NCI-H2171 treated with DMSO at 0.1 percent for 48 hours (cell line): ENCODE measurements at regions not wholly inside any gene's neighbourhood (a gene's known extent, or its start where the extent isn't known, plus 50 kb on each side); places are given as distances from the start of the nearest gene placed in this dataset.
A peak's percentile ranks its signal among the peaks of the same experiment; 100 is the strongest.
"Not testable (repeated sequence)": the region's sequence is repeated elsewhere in the genome, so short reads cannot be mapped to it uniquely, and the experiment has no call there.

Experiments used
- DNase-seq: peaks from one replicate; lab custom pipeline; 2025; lab: John Stamatoyannopoulos, UW

- peak; percentile 62 for DNase-seq
Observed at GRCh38 chr2:150212722-150213171, 274.7 kb downstream of the RND3 start.

GRCh38 chr2:150211164-150211631, 276.3 kb downstream of the RND3 start:
- no peak for DNase-seq

GRCh38 chr2:150209746-150210145, 277.7 kb downstream of the RND3 start:
- no peak for DNase-seq

GRCh38 chr2:150208689-150209088, 278.8 kb downstream of the RND3 start:
- no peak for DNase-seq

GRCh38 chr2:150207979-150208378, 279.5 kb downstream of the RND3 start:
- peak; percentile 73 for DNase-seq

GRCh38 chr2:150204451-150204850, 283.0 kb downstream of the RND3 start:
- no peak for DNase-seq

- DNase-seq: not testable (repeated sequence)
Observed at GRCh38 chr2:150194816-150195215, 292.7 kb downstream of the RND3 start.

- DNase-seq: no peak
Observed at GRCh38 chr2:150192701-150193100, 294.8 kb downstream of the RND3 start.

- DNase-seq: no peak
Observed at GRCh38 chr2:150191349-150191748, 296.1 kb downstream of the RND3 start.

- no peak for DNase-seq
Observed at GRCh38 chr2:150190546-150190945, 296.9 kb downstream of the RND3 start.

- no peak for DNase-seq
Observed at GRCh38 chr2:150188800-150189199, 298.7 kb downstream of the RND3 start.

- peak; percentile 45 for DNase-seq
Observed at GRCh38 chr2:150188177-150188576, 299.3 kb downstream of the RND3 start.

GRCh38 chr2:150182566-150183235, 304.8 kb downstream of the RND3 start:
- no peak for DNase-seq

GRCh38 chr2:150178591-150178990, 308.9 kb downstream of the RND3 start:
- DNase-seq: no peak

- no peak for DNase-seq
Observed at GRCh38 chr2:150174971-150175421, 312.5 kb downstream of the RND3 start.

- DNase-seq: no peak
Observed at GRCh38 chr2:150174056-150174805, 313.2 kb downstream of the RND3 start.

- no peak for DNase-seq
Observed at GRCh38 chr2:150171065-150171548, 316.4 kb downstream of the RND3 start.

GRCh38 chr2:150169237-150169629, 318.2 kb downstream of the RND3 start:
- DNase-seq: no peak

GRCh38 chr2:150168595-150169236, 318.8 kb downstream of the RND3 start:
- no peak for DNase-seq

- no peak for DNase-seq
Observed at GRCh38 chr2:150167711-150168110, 319.8 kb downstream of the RND3 start.

- no peak for DNase-seq
Observed at GRCh38 chr2:150166313-150167051, 321.0 kb downstream of the RND3 start.

GRCh38 chr2:150165988-150166312, 321.5 kb downstream of the RND3 start:
- no peak for DNase-seq
